ENCODE measurements at regions not wholly inside any gene's neighbourhood (a gene's known extent, or its start where the extent isn't known, plus 50 kb on each side); places are given as distances from the start of the nearest gene placed in this dataset.
A peak's percentile ranks its signal among the peaks of the same experiment; 100 is the strongest.
"Not testable (repeated sequence)": the region's sequence is repeated elsewhere in the genome, so short reads cannot be mapped to it uniquely, and the experiment has no call there.

DNA sequence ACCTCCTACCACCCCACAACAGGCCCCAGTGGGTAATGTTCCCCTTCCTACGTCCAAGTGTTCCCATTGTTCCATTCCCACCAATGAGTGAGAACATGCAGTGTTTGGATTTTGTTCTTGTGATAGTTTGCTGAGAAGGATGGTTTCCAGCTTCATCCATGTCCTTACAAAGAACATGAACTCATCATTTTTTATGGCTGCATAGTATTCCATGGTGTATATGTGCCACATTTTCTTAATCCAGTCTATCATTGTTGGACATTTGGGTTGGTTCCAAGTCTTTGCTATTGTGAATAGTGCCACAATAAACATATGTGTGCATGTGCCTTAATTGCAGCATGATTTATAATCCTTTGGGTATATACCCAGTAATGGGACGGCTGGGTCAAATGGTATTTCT, 81.6 kb downstream of the P2RY10 start:
- DNase-seq = not testable (repeated sequence)

DNA sequence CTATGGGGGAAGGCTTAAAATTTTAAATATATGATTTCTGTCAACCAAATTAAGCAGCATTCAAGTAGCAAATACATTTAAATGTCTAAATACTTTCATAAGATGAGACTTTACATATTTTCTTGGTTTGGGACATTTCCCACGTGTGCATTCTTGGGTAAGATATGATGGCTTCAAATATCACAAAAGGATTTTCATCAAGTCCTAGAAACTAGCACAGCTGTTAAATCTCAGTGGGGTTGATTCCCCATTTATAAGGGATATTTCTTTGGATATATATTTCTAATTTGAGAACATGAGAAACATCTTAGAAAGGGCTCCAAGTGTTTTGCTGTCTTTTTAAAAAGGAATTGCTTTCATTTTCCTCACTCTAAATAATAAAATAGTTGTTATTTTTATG, 90.2 kb downstream of the P2RY10 start:
- no peak for DNase-seq

DNA sequence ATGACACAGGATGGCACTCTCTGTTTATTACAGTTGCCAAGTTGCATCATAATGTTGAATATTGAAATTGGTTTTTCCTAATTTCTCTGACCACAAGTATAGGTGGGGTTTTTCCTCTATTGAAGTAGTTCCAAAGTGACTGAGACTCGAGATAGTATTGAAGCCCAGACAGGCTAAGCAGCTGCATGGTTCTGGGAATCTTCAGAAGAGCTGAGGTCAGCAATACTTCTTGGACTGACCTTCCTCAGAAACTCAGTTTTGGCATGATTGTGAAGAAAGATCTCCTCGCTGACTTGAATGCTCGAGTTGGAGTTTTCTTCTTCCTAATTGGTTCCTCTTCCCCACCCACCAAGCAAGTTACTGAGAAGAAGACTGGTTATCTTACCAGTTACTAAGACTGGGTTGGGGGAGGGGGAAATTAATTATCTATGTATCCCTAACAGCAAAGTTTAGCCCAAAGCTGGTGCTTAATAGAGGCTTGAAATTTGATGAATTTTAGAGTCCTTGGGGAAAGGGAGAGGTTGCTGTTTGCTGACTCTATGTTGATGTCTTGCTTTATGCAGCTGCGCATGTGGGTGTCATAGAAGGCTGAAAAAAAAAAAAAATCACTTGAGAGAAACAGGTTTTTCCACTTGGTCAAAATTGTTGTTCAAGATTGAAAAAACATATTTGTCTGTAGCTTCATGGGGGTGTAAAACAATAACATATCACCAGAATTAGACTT, 91.1 kb downstream of the P2RY10 start:
- DNase-seq = no peak

DNA sequence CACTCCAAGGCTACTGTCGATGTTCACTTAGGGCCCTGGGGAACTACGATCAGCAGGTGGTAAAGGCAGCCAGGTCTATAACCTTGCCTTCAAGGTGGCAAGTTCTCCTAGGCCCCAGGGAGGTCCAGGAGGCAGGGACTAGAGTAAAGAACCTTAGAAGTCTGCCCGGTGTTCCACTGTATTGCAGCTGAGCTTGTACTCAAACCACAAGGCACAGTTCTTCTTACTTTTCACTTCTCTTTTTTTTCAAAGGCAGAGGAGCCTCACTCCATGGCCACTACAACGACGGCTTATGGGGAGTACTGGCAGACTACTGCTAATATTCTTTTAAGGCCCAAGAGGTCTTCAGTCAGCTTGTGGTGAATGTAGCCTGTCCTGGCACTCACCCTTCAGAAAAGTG, 78.8 kb upstream of the GPR174 start:
- DNase-seq = no peak

DNA sequence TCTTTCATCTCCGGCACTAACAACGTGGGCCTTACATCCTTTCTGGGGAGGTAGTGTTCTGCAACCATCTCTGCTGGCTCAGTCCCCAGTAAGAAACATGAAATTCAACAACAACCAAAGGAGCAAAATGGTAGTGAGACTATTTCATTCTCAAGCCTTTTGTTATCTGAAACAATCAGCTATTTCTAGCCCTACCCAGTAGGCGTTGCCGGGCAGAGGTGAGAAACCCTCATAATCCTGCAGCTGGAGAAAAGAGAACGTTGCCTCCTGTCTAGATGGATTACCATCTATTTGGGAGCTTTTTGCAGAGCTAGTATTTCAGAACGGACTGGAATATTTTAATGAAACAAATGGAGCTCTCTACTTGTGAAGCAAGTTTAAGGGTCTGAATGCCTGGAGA, 66.4 kb upstream of the GPR174 start:
- DNase-seq = no peak

DNA sequence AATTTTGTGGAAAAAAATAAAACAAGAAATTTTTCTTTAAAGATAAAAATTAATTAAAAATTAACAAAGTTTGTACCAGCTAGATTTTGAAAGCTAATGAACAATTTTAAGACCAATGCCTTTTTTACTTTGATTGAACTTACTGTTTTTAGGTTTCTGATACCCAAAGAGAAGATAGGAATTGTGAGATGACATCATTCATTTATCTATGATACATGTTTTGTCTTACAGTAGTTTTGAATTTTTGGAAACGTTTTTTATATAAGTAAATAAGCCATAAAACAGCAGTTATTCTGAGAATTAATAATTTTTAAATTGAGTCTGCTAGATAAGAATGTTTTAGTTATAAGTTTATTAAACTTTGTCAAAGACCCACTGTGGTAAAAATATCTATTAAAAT, 65.0 kb upstream of the GPR174 start:
- DNase-seq = no peak

DNA sequence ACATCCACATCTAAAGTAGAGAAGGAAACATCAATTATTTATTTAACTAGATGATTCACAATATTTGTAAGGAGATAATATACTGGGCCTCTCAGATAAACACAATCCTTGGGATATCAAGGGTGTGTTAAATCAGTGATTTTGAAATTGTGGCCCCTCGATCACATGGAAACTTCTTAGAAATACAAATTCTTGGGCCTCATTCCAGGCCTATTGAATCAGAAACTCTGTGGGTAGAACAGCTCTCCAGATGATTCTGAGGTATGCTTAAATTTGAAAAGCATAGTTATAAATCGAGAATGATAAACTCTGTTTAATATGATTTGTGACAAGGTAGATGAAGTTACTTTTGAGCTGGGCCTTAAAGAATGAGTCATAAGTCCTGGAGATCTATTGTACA, 64.3 kb upstream of the GPR174 start:
- DNase-seq = no peak

DNA sequence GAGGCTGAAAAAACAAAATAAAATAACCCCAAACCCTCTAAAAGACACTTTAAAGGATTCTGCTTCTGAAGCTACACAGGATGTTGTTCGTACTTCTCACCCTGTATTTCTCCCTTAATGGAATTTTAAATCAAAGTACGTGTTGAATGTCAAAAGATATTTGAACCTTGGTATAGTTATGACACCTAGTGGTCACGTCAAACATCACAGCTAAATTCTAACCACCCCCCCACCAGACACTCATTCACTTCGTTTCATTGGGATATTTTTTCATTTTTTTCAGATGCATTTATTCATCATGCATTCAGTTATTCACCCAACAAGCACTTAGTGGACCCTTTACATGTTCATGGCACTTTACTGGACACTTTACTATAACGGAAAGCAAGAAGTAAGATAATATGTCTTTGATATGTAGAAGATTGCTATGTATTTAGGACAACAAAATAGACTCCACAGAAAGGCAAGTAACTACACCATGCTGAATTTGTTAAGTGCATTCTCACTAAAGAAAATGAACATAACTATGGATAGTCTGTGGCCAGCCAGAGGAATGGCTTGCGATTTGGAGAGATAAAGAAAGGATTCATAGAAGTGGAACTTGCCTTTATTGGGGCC, 62.5 kb upstream of the GPR174 start:
- DNase-seq = peak; percentile 3 to 39

DNA sequence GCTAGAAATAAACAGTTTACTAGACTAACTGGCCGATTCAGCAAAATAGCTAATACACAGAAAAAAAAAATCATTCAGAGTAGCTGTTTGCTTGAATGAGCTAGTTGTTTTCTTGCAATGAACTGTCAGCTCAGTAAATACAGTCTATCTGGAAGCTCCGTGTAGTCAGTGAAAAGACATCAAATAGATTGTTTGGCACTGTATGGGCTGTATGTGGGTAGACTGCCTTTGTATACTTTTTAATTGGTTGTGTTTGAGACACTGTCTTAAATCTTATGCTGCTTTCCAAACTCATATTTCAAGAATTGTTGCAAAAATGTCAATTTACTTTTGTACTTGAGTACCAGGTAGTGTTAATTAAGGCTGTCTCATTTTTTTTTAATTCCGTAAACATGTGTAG, 61.6 kb upstream of the GPR174 start:
- DNase-seq = no peak

DNA sequence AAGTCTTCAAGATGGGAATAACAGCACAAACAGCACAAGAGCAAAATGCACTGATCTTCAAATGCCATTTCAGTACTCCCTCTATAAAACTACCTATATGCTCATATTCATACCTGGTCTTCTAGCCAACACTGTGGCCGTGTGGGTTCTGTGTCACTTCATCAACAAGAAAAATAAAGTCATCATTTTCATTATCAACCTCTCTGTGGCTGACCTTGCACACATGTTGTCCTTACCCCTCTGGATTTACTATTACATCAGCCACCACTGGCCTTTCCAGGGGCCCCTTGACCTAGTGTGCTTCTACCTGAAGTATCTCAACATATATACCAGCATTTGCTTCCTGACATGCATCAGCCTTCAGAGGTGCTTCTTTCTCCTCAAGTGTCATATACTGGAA, 59.6 kb upstream of the GPR174 start:
- DNase-seq = no peak

DNA sequence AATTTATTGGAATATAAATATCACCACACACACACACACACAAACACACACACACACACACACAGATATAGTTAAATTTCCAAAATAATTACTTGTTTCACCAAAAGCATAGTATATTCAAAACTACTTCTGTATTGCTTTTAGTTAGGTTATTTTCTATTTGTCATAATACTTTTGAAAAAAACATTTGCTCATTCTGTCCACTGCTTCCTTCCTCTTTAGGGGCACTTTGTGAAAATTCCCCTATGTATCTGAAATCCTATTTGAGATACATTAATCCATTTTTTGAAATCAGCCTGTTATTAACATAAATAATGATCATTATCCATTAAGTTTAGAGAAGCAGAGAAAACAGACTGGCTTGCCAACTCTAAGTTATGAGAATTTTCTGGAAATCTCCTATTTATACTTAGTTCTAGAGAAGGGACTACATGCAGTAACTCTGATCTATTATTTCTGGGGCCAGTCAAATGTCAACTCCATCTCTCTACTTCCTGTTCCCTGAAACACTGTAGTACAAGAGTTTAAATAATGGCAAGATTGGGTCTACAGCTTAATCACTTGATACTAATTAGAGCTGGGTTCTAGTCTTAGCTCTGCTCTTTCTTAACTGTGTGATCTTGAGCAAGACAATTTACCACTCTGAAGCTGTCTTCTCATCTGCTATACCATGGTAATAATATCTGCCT, 54.4 kb upstream of the GPR174 start:
- DNase-seq = no peak

DNA sequence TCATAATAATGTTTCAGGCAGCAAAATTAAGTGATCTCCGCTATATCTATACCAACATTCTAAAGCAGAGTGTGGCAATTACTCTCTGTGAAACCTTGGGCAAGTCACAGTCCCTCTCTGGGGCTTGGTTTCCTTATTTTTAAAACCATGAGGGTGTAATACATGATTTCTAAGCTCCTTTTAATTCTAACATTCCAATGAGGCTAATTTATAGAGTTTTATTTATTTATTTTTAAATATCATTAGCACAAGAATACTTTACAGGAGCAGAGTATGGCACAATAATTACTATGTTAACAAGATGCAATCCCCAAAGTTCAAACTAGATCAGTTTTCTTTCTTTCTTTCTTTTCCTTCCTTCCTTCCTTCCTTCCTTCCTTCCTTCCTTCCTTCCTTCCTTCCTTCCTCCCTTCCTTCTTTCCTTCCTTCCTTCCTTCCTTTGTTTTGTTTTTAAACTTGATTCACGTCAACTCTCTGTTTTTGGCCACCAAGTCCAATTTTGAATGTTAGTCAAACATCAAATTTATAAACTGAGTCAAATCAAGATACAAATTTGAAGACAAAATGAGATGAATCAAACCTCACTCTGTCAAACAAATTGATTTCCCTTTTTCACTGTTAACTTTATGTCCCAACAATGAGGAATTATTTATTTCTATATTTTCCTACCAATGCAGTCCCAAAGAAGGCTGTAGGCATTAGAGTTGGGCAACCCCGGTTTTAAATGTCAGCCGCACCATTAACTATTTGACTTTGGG, 50.2 kb upstream of the GPR174 start:
- no peak for DNase-seq

All from NCI-H2081 (cell line).